DLD1 (cell line): ENCODE measurements at regions not wholly inside any gene's neighbourhood (a gene's known extent, or its start where the extent isn't known, plus 50 kb on each side); places are given as distances from the start of the nearest gene placed in this dataset.
"Not testable (repeated sequence)": the region's sequence is repeated elsewhere in the genome, so short reads cannot be mapped to it uniquely, and the experiment has no call there.

Source experiments
- in situ Hi-C: cut with HindIII; loops from 2 replicates; pipeline ENCODE4 v1.10.0; 2017; ENCODE audit warnings: low sequenced_read_pairs

- in situ Hi-C loops, result not testable (repeated sequence)
Measured at GRCh38 chr2:143837055-143837454, 682.9 kb downstream of the ZEB2 start.

DNA sequence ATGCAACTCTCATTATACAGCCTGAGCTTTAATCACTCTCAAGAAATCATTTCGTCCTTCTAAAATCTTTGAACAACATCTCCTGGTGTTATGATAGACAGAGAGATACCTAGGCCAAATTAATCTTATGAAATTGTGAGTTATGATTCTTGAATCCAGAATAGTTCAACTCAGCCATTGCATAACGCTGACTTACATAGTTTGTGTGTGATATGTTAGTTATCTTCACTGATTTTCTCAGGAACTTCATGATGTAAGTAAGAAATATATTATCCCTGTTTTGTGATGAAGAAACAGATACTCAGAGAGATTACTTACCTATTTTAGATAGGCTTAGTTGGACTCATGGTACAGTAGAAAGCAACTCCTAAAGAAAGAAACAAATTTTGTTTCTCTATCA, 684.4 kb downstream of the ZEB2 start:
- in situ Hi-C loops, result no loop called here

- in situ Hi-C loops, result no loop called here
Measured at GRCh38 chr2:143833015-143833660, 686.8 kb downstream of the ZEB2 start.

GRCh38 chr2:143830476-143830875, 689.4 kb downstream of the ZEB2 start:
- in situ Hi-C loops, result no loop called here

- in situ Hi-C loops, result no loop called here
Measured at GRCh38 chr2:143828763-143829537, 691.0 kb downstream of the ZEB2 start.

DNA sequence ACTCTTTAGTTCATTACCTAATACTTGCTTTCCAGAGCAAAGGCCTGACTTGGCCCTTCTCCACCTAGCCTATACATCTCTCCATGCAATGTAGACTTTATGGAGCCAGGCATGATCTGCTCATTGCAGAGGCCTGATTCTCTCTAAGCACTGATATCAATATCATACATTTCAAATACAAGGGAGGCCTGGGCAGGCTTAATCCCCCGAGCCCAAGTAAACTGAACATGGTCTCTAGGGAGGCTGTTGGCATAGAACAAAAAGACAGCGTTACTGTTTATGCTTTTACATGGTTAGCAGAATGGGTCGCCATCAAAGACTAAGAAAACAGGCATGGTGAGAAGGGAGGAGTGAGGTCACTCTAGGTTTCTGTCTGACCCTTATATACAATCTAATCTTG, 695.1 kb downstream of the ZEB2 start:
- in situ Hi-C loops, result no loop called here

- in situ Hi-C loops, result no loop called here
Measured at GRCh38 chr2:143823876-143824275, 694.7 kb downstream of the ARHGAP15 start.

GRCh38 chr2:143823296-143823695, 694.1 kb downstream of the ARHGAP15 start:
- in situ Hi-C loops, result no loop called here

GRCh38 chr2:143822736-143823135, 693.5 kb downstream of the ARHGAP15 start:
- in situ Hi-C loops, result no loop called here

DNA sequence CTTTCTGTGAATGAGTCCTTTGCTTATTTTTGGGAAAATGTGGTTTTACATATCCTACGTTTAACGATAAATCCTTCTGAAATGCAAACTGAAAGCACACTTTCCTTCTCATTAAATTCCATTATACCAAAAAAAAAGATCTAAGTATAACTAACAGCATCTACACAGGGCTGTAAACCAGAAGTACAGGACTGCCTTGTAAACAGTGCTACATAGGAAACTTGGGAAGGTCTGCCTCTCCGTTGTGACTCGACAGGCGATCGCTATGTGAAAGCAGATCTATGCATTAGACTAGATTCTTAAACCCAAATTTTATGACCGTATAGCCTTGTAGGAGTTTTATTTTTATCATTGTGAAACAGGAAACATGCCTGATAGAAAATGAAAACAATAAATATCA, 690.5 kb downstream of the ARHGAP15 start:
- in situ Hi-C loops, result no loop called here

GRCh38 chr2:143819190-143819735, 690.0 kb downstream of the ARHGAP15 start:
- in situ Hi-C loops, result no loop called here
